Right renal pelvis (tissue), 4 donors: ENCODE measurements at regions not wholly inside any gene's neighbourhood (a gene's known extent, or its start where the extent isn't known, plus 50 kb on each side); places are given as distances from the start of the nearest gene placed in this dataset.

Experiments
- DNase-seq, 4 donors: peaks; one replicate each; pipeline ENCODE4 v3.0.0-alpha.2; 2013; ENCODE audit warnings: low read depth in 4 of 4, low spot score in 3 of 4, missing footprints in 1 of 4

DNA sequence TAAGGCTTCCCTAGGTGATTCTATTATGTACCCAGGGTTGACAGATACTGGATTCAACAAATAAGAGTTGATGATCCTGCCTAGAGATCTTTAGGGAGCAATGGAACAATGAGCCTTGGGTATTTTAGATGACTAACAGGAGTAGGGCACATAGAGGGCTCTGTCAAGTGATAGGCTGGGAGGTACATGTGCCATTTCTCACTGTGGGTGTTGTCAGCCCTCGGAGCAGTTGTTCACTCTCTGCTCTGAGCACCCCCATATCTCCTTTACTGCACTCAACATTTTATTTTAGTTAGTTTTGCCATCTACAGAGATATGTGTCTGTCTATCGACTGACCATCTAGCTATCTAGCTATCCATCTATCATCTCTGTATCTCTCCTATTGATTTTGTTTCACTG, 950.6 kb downstream of the TYW1 start:
- DNase-seq: no peak

DNA sequence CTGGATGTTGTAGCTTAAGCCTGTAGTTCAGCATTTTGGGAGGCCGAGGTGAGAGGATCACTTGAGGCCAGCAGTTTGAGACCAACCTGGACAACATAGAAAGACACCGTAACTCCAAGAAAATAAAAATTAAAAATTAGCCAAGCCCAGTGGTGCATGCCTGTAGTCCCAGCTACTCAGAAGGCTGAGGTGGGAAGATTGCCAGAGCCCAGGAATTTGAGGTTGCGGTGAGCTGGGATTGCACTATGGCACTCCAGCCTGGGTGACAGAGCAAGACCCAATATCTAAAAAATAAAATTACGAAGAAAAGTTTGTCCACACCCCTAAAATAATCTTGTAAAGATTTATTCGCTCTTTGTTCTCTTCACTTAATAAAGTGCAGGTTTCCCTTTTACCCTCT, 951.0 kb downstream of the TYW1 start:
- DNase-seq: no peak

DNA sequence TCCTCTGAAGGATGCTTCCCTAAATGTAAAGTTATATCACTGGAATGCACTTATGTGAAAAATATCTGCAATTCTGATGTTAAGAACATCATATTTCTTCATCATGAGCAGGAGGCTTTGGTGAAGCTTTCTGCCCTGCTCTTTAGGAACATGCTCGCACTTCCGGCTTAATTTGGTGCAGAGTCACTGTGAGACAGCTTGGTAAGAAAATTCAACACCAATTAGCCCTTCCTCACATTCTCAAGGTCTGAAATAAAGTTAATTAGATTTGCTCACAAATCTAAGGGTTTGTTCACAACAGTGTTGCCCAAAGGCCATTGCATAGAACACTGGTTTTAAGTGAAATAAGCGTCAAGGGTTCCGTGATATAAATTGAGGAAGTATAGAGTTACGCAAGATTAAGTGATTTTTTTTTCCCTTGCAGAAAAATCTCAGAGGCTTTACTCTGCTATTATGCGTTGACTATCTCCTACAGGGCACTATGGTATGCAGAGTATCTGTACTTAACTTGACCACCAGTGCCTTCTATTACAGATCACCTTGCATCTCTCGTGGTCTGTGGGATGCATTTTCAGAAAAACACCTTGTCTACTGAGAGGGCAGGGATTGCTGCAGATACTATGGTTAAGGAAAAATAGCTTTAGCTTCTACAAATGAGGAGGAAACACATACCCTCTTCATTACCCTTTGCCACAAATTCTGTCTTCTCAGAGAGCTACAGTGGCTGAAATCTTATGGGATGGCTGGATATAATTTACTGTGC, 953.9 kb downstream of the TYW1 start:
- no peak for DNase-seq

DNA sequence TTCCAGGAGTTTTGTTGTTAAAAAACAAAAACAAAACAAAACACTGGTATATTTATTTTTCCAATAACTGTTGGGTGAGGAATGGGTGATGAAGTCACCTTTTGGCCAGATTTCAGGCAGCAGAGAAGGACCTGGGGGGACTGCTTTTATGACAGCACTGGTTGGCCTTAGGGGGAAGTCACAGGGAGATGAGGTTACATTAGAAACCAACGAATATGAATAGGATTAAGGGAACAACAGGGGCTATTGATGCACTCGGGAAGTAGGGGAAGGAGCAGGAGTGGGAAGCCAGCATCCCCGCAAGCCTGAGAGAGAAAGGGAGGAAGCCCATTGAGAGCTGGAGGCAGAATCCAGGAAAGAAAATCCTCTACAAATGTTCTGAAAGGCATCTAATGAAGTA, 958.4 kb downstream of the TYW1 start:
- no peak for DNase-seq

DNA sequence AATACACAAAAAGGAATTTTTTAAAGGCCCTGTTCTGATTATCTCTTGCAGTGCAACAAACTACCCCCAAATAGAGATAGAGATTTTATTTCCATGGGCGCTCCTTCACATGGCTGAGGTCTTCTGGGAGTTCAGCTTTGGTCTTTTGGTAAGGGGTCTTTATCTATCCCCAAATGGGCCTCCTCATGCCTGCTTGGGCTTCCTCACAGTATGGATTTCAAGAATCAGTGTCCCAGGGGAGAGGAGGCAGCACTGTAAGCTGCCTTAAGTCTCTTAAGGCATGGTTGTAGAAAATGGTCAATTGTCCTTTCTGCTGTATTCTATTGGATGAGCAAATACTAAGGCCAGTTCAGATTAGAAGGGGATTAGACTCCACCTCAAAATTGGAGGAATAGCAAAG, 966.2 kb downstream of the TYW1 start:
- no peak for DNase-seq

DNA sequence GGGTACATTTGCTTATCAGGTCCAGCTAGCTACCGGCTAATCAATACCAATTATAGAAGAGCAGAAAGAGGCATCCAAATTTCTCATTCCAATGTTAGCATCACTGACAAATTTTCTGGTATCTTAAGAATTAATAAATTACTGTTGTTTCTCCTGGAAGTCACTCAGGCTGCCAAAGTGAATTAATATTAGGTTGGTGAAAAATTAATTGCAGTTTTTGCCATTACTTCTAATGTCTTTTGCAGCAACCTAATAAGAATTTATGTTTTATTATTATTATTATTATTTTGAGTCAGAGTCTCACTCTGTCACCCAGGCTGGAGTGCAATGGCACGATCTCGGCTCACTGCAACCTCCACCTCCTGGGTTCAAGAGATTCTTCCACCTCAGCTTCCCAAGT, 979.9 kb downstream of the TYW1 start:
- no peak for DNase-seq

DNA sequence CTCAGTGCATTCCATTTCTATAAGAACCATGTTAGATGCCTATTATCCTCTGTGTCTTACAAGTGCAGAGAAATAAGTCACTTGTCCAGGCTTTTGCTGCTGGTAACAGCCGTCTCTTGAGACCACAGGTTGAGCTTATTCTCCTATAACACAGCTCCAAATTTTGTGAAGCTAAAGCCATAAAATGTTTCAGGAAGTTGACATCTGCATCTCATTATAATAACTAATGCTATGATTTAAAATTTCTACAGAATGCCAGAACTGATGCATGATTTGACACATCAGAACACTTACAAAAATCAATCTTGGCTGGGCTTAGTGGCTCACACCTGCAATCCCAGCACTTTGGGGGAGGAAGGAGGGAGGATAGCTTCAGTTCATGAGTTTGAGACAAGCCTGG, 986.9 kb downstream of the TYW1 start:
- DNase-seq: no peak

DNA sequence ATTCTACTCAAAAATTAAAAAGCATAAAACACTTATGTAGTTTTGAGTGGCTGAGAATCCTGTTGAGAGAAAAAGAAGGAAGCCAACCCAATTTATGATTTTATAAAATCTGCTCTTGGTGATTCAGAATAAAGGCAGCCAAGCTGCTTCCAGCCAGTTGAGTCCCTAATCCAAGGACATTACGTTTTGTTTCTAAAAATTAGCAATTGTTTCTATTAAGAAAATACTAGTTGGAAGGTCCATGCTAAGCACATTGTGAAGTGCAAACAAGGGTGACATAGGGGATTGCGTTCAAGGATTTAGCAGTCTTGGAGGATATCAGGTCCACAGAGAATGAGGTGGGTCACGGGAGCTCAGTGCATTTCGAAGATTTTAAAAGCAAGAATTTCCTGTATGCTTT, 987.7 kb downstream of the TYW1 start:
- no peak for DNase-seq

DNA sequence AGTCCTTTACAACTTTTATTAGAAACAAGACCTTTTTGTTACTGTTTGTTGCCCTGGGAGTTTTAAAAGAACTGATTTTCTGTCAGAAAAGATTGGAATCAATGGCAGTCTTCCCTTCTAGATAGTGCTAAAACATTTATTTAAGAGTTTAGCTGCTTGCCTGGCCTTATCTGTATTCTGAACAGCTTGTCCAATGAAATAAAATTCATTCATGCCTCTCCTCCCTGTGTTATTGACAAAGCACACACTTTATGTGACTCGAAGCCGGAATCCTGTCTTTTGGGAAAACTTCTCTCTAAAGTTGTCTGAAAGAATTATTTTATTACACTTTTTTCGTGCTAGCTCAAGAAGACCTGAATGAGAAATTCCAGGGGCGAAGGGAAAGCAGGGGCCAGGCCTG, 992.5 kb downstream of the TYW1 start:
- no peak for DNase-seq

DNA sequence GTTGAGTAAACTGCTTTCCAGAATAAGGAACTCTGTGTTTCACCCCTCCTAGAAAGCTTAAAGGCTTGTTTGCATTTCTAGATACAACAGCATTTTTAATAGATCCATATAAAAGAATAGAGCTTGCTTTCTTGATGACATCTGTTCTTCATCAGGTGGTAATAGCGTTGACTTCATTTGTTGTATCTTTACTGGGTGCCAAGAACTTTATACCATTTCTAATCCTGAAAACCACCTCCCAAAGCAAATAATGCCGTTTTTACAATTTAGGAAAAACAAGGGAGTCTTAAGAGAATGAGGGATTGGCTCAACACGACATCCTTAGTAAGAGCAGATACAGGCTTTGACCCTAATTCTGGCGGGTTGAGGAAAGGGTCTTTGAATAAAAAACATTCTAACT, 993.4 kb downstream of the TYW1 start:
- DNase-seq: peak in 1 of 4 donors; percentile 12

DNA sequence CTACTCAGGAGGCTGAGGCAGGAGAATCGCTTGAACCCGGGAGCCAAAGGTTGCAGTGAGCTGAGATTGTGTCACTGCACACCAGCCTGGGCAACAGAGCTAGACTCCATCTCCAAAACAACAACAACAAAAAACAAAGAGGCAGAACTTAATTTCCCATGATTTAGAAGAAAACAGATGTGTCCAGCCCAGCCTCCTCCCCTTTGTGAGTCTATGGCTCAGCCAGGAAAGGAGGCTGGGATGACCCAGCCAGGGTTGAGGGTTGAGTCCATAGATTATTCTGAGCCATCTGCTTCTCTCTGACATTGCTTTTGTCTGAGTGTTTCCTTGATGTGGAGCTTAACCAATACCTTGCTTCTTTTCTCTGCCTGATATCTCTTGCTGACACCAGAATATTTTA, 994.1 kb downstream of the TYW1 start:
- no peak for DNase-seq

DNA sequence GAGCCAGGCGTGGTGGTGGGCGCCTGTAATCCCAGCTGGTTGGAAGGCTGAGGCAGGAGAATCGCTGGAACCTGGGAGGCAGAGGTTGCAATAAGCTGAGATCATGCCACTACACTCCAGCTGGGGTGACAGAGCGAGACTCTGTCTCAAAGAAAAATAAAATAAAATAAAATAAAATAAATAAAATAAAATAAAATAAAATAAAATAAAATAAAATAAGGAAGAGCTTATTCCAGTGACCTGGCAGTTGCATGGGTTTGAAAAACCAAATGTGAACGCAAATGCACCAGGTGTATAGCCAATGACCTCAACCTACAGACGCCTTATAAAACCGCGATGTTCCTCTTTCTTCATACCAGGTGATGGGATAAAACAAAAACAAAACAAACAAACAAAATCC, 995.7 kb downstream of the TYW1 start:
- no peak for DNase-seq

DNA sequence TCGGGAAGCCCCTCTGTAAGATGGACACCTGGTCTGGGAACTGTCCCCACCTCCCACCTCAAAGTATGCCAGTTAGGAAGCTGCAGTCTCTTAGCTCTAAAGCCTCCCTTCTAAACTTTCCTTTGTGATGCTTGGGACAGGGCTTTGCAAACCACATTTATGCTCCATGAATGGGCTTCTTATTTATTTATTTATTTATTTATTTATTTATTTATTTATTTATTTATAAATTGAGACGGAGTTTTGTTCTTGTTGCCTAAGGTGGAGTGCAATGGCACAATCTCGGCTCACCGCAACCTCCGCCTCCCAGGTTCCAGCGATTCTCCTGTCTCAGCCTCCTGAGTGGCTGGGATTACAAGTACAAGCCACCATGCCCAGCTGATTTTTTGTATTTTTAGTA, 1009.4 kb downstream of the TYW1 start:
- DNase-seq: no peak

DNA sequence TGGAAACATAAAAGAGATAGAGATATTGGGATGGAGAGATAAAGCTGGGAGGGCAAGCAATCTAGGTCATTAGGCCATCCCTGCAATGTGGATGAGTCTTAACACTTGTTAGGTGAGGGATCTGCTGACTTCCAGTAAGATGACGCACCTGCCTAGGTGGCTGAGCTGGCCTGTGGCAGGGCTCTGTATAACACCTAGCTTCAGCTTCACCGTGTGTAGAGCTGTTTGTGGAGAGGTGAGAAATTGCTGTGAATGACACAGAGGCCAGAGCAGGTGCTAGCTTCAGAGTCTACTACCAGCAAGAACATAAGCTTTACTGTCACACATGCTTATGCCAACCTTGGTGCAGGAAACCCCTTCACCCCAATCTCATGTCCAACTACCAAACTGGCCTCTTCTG, 1010.0 kb downstream of the TYW1 start:
- DNase-seq: no peak

DNA sequence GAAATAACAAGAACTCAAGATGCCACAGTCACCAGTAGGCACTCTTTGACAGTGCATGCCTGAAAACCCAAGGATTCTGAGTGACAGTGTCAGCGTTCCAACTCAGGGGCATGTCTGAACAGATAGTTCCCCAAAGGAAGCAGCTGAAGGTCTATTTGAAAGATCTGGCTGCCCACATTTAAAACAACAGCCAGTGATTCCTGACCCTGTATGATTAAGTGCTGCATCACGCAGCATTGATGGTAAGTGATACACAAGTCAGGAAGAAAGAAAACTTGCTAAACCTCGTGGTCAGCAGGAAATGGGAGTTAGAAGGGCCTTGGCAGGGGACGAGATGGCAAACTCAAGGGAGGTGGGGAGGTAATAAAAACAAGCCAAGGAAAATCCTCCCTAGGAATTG, 1013.1 kb downstream of the TYW1 start:
- no peak for DNase-seq

DNA sequence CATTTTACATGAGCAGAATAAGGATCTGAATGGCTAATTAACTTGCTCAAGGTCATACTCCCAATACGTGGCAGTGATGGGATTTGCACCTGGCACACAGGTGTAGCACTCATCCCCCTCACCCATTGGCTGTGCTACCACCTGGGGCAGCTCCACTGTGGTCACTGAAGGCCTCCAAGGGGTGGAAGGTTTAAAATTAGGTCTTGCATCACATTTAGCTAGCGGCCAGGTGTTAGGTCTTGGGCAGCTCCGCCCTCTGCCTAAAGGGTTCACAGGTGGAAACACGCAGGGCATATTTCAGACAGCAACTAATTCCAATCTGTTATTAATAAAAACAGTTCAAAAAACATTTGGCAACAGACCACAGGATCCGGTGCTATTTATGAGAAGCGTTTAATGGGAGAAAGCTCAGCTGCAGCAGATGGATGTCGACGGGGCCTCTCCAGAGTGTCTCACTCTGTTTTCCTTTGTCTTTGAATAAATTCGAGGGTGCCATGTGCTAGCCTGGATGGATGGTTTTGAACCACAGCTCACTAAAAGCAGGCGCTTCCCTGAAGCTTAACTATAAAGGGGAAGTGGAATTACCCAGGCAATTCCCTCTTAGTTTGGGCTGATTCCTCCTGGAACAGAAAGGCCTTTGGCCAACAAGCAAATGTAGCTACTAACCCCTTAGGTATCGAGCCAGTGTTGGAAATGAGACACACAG, 1017.6 kb downstream of the TYW1 start:
- DNase-seq: peak in 1 of 4 donors; percentile 7

DNA sequence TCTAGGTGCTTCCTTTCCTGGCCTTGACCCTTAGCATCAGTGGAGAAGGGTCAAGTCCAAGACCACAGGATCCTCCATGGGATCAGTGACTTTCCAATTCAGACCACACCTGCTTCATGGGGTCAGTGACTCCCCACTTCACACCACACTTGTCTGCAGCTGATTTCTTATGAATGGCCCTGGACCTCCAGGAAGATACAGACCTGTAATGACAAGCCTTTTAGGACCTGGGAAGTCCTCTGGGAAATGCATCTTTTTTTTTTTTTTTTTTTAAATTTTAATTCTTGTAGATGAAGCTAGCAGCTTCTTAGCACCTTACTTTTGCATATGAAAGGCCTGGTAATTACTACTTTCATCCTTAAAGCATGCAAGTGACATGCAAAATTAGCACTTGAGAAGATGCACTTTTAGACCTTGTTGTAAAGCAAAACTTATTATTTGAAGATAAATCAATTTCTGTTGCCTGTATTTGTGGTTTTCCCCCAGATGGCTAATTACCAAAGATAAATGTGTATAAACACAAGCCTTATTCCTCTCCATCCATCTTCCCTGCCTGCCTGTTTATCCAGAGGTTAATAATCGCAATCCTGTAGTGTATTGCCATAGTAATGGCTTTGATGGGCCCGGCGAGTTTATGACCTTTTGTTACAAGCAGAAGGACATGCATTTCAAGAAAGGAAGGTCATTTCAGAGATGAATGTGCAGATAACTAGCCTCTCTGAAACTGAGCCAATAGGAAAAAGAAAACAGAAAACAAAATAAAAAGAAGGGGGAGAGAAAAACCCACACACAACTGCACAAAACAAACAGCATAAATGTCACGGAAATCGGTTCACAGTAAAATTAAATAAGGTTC, 1018.7 kb downstream of the TYW1 start:
- peak; percentile 44 to 69 (median 63) for DNase-seq

DNA sequence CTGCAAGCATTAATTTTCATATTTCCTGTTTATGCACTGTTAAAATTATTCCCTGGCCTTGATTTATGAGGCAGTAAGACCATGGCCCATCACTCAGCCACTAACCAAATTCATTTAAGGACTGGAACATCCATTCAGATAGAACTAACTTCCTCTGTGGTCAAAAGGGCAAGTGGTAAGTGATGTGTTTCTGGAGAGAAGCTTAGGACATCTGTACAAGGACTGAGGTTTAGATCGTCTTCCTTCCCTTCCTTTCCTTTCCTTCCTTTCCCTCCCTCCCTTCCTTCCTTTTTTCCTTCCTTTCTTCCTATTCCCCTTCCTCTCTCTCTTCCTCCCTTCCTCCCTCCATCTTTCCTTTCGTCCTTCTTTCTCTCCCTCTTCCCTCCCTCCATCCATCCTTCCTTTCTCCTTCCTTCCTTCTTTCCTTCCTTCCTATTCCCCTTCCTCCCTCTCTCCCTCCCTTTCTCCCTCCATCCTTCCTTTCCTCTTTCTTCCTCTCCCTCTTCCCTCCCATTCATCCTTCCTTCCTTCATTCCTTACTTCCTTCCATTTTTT, 1019.4 kb downstream of the TYW1 start:
- no peak for DNase-seq

DNA sequence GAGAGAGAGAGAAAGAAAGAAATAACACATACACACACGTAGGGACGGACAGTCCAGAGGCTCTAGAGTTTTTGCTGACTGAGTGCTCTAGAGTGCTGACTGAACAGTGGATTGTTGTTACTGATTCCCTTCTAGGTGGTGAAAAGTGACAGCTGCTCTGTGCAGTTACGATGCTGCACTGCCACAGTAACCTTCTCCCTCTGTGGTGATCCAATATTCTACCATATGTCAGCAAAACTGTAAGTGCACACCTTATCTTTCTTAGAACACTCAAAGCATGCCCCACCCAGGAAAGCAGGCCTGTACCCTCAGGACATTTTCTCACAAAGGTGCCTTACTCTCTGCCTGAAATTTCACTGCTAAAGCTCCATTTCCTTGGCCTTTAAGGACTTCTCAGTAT, 1023.5 kb downstream of the TYW1 start:
- DNase-seq: no peak

DNA sequence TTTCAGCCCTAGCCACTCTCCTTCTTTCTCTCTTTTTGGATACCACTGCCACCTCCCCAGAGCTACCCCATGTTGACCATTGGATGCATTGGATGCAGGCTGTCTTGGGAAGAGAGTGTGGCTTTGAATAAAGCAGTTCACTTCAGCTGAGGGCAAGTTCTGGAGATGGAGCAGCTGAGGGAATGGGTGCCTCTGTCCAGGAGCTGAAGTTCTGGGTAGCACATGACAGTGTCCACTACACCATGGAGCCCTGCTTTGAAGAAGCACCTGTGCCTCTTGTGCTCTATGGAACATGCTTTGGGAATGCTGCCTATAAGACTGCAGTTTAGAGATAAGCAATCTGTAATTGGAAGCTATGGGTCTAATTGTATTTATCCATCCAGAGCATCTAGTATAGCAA, 1028.7 kb downstream of the TYW1 start:
- DNase-seq: no peak

DNA sequence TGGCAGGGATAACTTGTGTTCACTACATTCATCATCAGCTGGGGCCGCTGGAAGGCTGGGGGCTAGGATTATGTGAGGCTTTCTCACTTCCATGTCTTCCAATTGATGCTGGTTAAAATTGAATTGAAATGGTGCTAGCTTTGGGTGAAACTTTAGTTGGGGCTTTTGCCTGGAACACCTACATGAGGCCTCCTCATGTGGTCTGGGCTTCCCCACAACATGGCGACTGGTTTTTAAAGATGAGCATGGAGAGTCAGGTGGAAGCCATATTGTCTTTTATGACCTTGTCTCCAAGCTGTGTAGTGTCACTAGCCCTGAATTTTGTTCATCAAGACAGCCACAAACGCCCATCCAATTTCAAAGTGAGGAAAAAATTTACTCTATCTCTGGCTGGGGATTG, 1033.9 kb downstream of the TYW1 start:
- DNase-seq: no peak
